Stimulated activated CD4-positive, alpha-beta T cell treated with anti-CD3 and anti-CD28 coated beads, Interleukin-12 subunit alpha, Interleukin-12 subunit beta, amount 100 ng/mL, for 24 hours (primary cell): ENCODE measurements at regions not wholly inside any gene's neighbourhood (a gene's known extent, or its start where the extent isn't known, plus 50 kb on each side); places are given as distances from the start of the nearest gene placed in this dataset.
"Not testable (repeated sequence)": the region's sequence is repeated elsewhere in the genome, so short reads cannot be mapped to it uniquely, and the experiment has no call there.

Experiments
- DNase-seq, 2 experiments: peaks; one replicate each; pipeline ENCODE4 v3.0.0-alpha.2; 2020; ENCODE audit warnings: low read depth in 2 of 2

DNA sequence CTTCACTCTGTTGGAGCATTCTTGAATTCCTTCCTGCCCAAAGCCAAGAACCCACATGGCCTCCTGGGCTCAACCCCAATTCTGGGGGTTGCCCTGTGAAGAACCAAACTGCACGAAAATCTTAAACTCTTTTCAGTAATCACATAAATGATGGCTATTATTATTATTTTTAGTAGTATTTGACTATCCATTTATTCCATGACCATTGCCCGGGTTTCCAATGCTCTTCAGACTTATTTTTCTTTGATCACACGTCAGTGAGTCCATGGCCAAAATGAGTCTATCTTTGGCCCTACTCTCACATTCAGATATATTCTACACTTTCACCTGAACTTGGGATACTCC, 185.9 kb downstream of the AVL9 start:
- DNase-seq, result no peak

DNA sequence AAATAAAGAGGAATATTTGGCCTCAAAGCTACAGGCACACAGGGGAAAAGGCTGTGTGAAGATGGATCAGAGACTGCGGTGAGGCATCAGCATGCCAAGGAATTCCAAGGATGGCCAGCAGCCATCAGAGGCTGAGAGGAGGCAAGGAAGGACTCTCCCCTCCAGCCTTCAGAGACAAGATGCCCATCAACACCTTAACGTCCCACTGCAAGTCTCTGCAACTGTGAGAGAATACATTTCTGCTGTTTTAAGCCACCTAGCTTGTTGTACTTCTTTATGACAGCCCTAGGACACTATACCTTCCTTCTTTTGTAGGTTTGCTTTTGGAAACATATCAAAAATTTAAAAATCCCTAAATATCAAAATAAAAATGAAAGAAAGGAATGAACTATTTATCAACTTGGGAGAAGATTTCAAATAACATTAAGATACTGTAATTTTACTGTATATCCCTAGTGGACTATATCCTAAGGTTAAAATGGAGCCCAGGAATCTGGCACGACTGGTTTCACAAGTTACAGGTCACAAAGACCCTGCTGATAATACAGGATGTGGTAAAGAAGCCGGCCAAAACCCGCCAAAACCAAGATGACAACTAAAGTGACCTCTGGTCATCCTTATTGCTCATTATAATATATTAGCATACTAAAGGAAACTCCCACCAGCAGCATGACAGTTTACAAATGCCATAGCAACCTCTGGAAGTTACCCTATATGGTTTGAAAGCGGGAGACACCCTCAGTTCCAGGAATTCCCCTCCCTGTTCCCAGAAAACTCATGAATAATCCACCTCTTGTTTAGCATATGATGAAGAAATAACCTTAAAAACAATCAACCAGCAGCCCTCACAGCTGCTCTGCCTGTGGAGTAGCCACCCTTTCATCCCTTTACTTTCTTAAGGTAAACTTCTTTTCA, 185.2 kb downstream of the AVL9 start:
- no peak for DNase-seq

DNA sequence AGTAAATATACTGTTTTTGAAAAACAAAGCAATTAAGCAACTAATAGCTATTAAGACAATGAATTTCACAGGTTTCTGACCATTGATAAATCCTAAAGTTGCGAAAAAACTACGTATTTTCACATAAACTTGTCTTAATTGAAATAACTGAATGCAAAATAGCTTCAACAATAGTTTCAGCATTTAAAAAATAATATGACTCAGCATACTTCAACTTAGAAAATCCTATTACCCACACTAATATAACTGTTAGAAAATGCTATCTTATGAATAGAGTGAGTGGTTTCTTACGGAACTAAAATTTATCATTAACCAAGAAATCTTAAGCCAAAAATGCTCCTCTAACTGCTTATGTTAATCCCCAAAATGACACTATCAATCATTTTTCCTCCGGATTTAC, 183.9 kb downstream of the AVL9 start:
- DNase-seq, result no peak

DNA sequence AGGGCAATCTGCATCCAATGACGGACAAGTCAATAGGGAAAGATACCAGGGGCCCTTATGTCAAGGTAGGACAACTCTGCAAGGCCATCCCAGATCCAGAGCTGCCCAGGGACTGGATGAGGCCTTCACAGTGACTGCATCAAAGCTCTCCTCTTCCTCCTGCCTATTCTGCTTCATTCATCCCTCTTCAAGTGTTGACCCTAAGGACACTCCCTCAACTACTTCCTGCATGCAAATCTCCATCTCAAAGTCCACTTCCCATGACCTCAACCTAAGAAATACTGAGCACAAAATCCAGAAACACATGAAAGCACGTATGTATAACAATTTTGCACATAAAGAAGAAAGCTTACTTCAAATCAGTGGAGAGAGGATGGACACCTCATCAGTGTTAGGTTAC, 182.3 kb downstream of the AVL9 start:
- DNase-seq, result no peak

DNA sequence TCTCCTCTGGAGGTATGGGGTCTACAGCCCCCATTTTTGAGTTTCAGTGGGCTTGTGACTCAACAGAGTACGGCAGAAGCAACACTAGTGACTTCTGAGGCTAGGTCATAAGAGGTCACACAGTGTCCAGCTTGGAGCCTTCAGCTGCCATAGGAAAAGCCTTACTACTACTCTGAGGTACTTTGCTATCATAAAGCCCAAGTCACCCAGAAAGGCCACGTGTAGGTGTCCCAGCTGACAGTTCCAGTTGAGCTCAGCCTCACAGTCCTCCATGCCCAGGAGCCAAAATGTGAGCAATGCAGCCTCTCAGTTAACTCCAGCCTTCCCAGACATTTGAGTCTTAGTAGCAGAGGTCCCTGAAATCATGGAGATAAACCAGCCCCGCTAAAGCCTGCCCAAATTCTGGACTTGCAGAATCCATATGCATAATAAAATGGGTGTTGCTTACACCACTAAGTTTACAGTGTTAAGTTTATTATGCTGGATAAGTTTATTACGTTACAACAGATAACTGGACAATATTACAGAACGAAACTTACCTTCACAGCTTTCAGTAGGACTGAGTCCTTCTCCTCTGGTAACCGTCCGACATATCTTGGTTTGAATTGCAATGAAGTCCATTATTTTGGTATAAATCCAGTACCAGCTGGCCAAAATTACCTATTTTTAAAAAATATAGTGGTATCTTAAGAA, 181.1 kb downstream of the AVL9 start:
- no peak for DNase-seq

DNA sequence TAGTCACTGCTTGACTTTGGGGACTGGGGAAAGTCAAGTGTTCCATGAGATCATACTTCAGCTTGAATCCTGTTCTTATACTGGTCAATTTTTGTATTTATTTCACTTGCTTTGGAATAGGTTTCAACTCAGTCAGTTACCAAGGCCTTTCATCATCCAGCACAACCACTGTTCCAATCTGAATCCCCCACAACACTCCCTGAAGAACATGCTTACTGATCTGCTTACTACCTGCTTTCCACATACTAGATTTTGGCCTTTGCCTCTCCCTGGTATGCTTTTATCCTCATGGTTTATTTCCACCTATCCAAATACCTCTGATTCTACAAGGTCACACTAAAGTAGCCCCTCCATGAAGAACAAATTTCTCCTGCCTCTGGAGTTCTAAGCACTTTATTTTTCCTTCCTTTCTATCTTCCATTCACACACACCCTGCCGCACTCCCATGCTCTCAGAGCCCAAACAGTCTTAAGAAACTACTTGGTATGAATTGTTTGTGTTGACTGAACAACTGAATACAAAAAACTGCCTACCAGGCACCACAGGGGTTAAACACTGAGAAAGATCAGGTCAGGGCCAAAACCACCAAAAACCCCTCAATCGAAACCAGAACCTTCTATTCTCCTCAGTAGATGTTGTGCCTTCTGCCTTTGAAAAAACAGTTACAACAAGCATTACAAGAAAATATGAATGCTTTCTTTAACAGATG, 178.1 kb downstream of the AVL9 start:
- no peak for DNase-seq

DNA sequence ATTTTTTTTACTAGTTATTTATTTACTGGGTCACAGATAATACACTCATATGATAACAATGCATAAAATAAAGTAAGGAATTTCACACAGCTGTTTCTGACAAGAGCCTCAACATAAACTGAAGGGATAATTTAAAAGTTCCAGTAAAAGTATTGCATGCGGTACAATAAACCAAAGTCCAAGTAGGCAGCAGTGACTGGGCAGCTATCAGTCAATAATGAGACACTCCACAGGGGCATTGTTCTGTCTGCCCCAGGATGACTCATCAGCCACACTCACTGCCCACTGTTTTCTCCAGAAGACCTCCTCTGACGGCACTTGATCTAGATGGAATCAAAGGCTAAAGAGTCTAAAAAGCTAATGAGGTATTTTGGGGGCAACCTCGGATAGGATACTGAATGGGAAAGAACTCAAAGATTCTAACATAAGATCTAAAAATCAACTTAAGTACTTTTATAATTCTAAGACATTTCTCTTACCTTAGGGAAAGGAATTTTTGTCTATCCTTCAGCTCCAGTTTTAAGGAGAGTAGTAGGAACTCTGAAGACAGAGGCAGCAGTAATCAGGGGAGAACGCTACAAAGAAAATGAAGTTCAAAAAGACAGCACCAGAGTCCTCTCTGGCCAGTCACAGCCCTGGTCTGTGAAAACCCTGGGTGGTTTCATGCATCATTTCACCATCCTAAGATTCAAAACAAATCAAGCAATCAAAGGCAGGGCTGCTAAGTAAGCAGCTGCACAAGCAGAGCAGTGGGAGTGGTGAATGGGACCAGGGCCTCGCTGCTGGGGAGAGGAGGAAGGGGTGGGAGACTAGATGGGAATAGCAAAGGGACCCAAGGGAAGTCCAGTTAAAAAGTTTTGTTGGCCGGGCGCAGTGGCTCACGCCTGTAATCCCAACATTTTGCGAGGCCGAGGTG, 175.1 kb downstream of the AVL9 start:
- DNase-seq, result no peak

DNA sequence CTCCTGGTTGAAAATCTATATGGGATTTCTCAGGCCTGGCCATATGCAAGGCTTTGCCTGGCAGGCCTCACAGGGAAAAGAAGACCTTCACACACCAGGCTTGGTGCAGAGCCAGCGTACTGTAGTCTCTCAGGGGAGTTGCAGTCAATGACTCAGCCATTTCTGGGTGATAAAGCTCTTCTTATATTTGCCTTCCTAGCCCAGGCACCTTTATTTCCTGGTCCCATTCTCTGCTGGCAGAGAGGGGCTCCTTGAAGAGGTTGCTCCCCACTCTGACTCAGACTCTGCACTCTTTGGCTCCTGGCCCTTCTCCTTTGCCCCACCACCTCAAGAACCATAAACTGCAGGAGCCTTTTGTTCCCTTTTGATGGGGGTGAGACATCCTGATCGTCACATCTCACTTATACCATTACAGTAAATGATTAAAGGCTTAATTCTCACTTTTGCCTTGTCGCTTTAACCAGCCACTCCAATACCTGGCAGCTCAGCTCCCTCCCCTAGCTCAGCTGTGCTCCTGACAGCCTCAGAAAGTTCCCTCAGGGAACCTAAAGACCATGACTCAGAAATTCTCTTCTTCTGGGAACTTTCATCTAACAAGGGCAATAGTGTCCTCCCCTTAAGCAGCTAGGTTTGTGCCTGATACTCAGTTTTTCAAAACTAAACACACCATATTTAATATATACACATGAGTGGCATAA, 174.0 kb downstream of the AVL9 start:
- DNase-seq, result not testable (repeated sequence)

DNA sequence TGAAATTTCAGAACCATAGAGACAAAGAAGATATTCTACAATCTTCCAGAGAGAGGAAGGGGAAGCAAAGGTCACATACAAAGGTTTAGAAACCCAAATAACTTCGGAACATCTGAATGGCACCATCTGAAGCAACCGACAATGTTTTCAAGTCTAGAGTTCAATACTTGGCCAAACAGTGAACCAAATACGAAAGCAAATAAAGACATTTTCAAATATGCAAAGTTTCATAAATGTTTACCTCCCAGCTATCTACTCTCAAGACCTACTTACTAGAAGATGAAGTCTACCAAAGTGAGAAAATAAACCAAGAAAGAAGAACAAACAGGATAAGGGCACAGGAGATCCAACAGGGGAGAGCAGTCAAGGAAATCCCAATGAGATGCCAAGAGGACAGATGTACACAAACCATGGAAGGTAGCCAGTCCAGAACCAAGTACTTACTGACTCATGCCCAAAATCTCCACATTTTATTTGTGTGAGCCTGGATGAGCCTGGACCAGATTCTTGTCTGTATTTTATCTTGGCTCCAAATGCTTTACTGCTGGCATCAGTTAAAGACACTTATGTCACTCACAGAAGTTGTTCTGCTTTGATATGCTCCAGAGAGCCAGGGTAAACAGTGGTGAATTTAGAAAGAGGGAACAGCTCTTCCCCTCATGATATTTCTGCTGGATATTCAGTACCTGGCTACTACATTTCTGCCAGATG, 173.3 kb downstream of the AVL9 start:
- not testable (repeated sequence) for DNase-seq

DNA sequence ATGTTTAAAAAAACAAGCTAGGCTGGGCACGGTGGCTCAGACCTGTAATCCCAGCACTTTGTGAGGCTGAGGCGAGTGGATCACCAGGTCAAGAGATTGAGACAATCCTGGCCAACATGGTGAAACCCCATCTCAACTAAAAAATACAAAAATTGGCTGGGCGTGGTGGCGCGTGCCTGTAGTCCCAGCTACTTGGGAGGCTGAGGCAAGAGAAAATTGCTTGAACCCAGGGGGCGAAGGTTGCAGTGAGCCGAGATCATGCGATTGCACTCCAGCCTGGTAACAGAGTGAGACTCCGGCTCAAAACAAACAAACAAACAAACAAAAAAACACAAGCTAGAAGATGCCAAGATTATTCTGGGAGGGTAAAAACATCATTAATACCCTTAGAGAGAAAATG, 172.3 kb downstream of the AVL9 start:
- not testable (repeated sequence) for DNase-seq

DNA sequence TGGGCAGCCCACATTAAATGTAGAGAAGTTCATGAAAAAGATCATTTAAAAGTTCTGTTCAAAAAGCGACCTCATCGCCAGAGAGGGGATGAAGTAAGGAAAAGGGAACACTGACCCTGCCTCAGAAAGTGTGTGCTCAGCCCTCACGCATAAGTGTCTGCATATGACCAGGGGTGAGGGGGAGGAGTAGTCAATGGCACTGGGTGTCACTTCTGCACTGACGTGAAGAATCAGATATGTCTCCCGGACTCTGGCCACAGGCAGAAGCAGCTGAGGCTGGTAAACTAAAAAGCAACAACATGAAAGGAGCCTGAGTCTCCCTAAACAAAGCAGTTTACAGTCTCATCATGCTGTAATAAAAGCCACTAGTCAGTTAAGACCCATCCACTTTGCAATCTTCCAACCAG, 168.5 kb downstream of the AVL9 start:
- not testable (repeated sequence) for DNase-seq

DNA sequence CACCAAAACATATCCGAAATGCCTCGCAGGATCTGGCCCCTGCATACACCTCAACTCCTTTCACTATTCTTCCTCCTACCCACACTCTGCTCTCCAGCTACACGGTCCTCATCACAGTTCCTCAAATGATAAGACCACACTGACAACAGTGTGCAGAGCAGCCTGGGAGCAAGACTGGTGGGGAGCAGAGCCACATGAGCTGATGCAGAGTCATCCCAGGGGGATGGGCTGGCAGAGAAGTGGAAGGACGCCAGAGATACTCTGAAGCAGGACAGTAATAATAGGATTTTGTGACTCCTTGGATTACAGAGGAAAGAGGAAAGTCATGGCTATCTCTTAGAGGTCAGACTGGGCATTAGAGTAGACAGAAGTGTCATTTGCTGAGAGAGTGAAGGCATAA, 167.2 kb downstream of the AVL9 start:
- not testable (repeated sequence) for DNase-seq

DNA sequence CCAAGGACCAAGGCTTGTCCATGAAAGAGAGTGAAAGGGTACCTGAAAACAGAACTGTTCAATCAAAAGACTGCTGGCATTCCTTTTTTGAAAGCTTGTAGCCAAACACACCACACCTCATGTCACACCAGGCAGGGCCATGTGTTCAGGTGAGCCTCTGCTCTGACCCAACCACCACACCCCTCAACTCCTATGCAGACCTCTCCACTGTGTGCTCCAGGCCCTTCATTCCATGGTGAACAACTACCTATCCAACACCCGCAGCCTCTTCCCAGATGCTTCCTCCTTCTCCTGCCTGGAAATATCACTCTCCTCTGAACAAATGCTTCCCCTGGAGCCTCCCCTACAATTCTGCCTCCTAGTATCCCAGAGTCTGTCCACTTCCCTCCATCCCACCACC, 166.6 kb downstream of the AVL9 start:
- no peak for DNase-seq

DNA sequence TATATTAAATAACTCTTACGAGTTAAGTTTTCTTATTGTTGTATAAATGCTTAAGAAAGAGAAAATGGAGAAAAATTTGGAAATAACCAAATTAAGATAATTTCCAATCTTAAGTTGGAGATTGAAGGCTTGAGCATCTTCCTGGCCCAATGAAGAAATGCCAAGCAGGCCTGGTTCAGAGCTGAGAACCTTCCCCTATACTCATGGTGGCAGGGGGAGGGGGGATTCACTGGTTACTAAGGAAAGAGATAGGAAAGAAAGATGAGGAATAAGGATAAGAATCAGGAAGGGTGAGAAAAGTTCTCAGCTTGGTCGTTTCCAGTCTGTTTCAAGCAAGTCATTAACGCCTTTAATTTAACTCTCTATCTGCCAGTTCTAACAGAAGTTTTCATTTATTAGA, 166.2 kb downstream of the AVL9 start:
- no peak for DNase-seq

DNA sequence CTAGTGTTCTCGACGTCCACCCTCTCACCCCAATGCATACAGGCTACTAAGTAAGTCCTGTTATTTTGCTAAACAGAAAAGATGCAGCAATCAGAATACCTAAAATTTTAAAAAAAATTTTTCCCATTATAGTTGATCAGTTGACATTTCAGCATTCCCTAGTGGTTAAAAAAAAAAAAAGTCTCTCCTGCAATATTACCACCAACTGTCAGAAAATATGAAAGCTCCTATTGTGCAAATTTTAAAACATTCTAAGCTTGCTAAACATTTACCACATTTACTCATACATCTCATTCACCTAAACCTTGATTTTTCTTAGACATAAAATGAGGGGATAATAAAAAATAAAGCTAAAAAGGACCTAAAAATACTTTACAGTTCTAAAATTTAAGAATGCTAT, 165.6 kb downstream of the AVL9 start:
- no peak for DNase-seq

DNA sequence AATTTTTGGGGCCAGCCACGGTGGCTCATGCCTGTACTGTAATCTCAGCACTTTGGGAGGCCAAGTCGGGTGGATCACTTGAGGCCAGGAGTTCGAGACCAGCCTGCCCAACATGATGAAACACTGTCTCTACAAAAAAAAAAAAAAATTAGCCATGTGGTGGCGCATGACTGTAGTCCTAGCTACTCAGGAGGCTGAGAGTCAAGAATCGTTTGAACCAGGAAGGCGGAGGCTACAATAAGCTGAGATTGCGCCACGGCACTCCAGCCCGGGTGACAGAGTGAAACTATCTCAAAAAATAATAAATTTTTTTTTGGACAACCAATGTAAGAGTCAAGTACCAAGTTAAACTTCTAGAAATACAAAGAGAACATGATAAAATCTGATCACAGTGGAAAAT, 164.6 kb downstream of the AVL9 start:
- no peak for DNase-seq

DNA sequence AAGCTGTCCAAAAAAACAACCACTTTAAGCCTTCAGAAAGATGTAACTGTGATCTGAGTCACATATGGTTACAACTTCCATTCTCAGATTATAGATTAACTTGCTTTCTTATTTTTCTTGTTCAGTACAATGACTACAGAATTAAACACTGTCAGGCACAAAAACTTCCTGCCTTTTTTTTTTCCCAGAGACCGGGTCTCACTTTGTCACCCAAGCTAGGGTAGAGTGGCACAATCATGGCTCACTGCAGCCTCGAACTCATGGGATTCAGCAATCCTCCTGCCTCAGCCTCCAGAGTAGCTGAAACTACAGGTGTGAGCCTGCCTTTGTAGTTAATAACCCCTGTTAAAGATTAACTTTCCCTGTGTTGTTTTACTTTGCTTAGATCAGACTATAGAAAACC, 163.2 kb downstream of the AVL9 start:
- DNase-seq, result no peak

DNA sequence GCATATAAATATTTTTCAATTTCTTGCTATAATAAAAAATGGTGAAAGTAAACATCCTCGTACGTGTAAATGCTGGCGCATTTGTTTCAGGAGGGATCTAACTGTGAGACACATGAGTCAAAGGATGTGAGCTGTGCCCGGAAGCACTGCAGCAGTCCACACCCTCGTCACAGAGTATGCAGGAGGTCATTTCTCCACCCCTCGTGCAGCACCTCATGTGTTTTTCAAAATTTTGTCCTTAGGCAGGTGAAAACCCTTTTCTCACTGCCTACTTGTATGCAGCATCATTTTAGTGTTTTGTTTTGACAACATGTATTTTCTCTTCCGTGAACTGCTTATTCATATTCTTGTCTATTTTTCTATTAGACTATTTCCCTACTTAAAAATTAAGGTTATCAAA, 162.7 kb downstream of the AVL9 start:
- DNase-seq, result no peak

DNA sequence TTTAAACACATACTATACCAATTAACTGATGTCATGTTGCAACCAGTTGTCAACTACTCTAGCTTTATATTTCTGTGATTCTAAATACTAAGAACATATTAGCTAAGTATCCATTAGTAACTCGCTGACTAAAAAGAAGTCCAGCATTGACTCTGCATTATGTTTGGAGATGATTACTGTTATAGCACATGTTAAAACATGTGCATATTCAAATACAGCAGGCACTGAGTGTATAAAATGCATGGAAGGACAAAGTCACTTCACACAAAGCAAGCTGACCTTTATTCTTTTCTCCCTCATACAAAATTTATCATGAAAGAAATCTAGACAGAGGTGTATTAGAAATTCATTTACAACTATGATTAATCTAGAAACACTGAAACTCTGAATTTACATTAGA, 159.3 kb downstream of the AVL9 start:
- not testable (repeated sequence) for DNase-seq

DNA sequence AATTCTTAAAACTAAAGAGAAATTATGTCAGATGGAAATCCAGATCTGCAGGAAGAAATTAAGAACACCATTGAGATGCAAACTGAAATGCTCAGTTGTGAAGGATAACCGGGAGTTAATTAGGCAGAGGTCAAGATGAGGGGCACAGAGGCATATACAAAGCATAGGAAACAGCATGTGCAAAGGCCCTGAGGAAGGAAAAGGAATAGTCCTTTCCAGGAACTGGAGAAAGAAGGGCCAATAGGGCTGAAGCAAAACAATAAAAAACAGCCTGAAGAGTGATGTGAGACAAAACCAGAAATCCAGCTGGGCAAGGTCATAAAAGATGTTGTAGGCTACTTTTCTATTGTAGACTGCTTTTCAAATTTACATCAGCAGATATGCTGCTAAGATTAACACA, 155.1 kb downstream of the AVL9 start:
- not testable (repeated sequence) for DNase-seq
